GM19463 (cell line): ENCODE measurements at regions not wholly inside any gene's neighbourhood (a gene's known extent, or its start where the extent isn't known, plus 50 kb on each side); places are given as distances from the start of the nearest gene placed in this dataset.
"Not testable (repeated sequence)": the region's sequence is repeated elsewhere in the genome, so short reads cannot be mapped to it uniquely, and the experiment has no call there.

Experiments
- ATAC-seq: cut with Tn5 transposase; IDR thresholded peaks from one replicate; pipeline ENCODE4 v1.9.1; 2021; ENCODE audit warnings: mild to moderate bottlenecking, moderate library complexity; ENCODE audit not compliant: unreplicated experiment

DNA sequence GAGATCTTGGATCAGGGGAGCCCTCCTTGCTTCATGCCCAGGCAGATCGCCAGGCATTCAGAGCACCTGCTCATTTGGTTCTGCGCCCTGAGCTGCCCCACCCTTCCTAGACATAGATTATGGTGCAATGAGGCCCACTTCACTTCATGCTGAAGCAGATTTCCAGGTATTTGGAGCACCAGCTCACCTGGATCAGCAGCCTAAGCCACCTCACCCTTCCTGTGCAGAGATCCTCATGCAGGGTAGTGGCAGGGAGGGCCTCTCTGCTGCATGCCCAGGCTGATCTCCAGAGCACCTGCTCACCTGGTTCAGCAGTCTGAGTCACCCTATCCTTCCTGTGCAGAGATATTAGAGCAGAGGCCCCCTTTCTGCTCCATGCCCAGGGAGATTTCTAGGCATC, 1966.1 kb downstream of the PCDH9 start:
- no peak for ATAC-seq

DNA sequence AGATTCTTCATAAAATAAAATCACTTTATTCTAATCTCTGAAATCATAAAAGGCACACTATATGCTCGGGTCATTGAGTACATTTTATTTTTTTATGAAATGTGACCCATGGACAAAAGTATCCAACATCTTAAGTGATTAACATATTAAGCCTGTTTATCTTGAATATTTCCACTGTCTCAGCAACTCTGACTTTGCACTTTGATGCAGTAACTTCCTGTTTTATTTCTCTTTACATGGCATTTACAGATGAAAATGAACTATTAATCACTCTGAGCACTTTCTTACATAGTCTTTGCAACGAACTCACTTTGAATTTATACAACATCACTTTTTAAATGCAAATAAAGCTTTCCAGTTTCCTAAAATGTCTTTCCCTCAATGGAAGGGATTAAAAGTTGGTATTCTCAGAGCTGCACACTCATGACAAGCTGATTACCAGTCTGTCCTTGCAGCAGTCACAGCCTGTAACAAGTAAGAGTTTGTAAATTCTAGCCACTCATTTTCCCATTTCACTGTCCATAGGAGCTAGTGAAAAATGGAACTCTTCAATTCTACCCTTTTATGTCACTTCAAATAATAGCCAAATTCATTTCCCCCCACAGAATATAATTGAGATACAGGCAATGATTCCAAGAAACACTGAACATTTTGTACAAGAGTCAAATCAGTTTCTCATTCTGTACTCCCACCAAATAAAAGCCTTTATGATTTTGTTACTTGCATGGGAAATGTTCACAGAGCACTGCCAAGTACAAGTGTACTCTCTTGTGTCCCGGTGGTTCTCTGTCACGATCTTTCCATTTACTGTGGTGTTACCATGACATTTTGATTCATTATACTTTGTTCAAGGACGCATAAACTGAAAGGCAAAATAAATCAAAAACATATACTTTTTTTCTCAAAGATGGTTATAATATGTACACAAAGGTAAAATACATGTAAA, 1968.9 kb downstream of the PCDH9 start:
- no peak for ATAC-seq

DNA sequence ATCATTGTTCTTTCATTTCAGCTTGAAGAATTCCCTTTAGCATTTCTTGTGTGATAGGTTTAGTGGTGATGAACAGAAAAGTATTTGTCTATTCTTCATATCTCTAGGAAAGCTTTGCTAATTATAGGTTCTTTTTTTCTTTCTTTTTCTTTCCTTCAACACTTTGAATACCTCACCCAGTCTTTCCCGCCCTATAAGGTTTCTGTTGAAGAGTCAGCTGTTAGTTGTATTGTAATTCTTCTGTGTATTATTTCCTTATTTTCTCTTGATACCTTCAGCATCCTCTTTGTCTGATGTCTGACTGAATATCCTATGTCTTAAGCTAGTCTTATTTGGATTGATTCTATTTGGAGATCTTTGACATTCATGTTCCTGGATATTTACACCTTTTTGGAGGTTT, 1989.4 kb downstream of the PCDH9 start:
- no peak for ATAC-seq

DNA sequence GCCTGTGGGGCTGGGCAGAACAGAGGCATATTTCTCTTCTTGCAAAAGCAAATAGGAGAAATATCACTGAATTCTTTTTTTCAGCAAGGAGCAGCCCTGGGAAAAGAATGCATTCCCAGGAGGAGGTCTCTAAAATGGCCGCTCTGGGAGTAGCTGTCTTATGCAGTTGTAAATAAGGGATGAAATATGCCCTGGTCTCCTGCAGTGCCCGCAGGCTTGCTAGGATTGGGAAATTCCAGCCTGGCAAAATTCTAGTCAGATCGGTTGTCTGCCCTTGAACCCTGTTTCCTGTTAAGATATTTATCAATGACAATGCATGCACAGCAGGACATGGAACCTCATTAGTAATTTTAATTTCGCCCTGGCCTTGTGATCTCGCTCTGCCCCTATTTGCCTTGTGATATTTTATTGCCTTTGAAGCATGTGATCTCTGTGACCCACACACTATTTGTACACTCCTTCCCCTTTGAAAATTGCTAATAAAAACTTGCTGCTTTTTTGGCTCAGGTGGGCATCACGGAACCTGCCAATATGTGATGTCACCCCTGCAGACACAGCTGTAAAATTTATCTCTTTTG, 1993.2 kb downstream of the PCDH9 start:
- ATAC-seq = no peak

- ATAC-seq = no peak
Measured at GRCh38 chr13:65217471-65217995, 2012.6 kb downstream of the PCDH9 start.

DNA sequence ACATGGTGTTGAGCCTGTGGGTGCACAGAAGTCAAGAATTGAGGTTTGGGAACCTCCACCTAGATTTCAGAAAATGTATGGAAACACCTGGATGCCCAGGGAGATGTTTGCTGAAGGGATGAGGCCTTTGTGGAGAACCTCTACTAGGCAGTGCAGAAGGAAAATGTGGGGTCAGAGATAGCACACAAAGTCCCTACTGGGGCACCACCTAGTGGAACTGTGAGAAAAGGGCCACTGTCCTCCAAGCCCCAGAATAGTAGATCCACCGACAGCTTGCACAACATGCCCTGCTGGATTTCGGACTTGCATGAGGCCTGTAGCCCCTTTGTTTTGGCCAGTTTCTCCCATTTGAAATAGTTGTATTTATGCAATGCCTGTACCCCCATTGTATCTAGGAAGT, 2027.3 kb downstream of the PCDH9 start:
- ATAC-seq = not testable (repeated sequence)

GRCh38 chr13:65188721-65189120, 2041.4 kb downstream of the PCDH9 start:
- ATAC-seq = no peak

GRCh38 chr13:65168026-65168425, 2062.1 kb downstream of the PCDH9 start:
- ATAC-seq = no peak

- no peak for ATAC-seq
Measured at GRCh38 chr13:65166675-65167074, 2063.5 kb downstream of the PCDH9 start.

- ATAC-seq = no peak
Measured at GRCh38 chr13:65159803-65160202, 2070.3 kb downstream of the PCDH9 start.

GRCh38 chr13:65155861-65156260, 2074.3 kb downstream of the PCDH9 start:
- ATAC-seq = no peak

DNA sequence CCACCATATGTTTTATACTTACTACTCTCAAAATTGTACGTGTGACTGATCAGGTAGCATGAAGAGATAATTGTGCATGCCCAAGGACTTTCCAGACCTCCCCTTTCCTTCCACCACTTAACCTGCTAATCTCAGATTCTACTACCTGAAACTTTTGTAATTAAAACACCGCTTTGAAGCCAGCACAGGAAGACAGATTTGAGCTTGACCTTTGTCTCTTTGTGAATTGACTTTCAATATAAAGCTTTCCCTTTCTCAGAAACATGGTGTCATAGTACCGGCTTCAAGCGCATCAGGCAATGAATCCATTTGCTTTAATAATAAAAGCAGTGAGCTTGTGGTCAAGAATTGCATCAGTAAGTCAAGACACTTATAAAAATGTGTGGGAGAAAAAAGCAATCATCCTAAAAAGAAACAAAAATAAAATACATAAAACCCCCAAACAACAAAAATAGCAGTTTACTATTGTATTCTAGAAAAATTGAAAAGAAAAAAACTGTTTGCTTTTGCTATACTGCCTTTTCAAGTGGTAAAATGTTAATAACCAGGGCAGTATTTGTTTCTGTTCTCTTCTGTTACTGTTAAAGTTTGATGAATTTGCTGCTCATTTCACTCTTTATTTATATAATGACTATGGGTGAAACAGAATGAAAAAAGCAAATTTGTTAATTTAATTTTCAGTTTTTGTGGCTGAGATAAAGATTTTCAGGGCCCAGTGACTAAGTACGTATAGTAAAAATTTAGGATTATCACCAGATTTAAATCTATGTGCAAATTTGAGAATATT, 2075.3 kb downstream of the PCDH9 start:
- peak; percentile 29 for ATAC-seq

DNA sequence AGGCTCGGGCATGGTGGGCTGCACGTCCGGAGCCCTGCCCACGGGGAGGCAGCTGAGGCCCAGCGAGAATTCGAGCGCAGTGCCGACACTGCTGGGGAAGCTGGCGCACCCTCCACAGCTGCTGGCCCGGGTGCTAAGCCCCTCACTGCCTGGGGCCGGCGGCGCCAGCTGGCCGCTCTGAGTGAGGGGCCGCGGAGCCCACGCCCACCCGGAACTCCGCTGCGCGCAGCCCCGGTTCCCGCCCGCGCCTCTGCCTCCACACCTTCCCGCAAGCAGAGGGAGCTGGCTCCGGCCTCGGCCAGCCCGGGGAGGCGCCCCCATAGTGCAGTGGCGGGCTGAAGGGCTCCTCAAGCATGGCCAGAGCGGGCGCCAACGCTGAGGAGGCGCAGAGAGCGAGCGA, 2080.4 kb downstream of the PCDH9 start:
- ATAC-seq = no peak

GRCh38 chr13:65143920-65144319, 2086.2 kb downstream of the PCDH9 start:
- no peak for ATAC-seq

- ATAC-seq = no peak
Measured at GRCh38 chr13:65133094-65133493, 2097.0 kb downstream of the PCDH9 start.

GRCh38 chr13:65125236-65125635, 2104.9 kb downstream of the PCDH9 start:
- ATAC-seq = no peak

GRCh38 chr13:65112531-65112941, 2117.6 kb downstream of the PCDH9 start:
- no peak for ATAC-seq

- ATAC-seq = no peak
Measured at GRCh38 chr13:65112123-65112522, 2118.0 kb downstream of the PCDH9 start.

GRCh38 chr13:65111223-65111622, 2118.9 kb downstream of the PCDH9 start:
- ATAC-seq = no peak

DNA sequence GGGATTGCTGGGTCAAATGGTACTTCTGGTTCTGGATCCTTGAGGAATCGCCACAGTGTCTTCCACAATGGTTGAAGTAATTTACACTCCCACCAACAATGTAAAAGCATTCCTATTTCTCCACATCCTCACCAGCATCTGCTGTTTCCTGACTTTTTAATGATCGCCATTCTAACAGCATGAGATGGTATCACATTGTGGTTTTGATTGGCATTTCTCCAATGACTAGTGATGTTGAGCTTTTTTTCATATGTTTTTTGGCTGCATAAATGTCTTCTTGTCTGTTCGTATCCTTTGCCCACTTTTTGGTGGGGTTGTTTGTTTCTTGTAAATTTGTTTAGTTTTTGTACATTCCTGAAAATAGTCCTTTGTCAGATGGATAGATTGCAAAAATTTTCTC, 2125.7 kb downstream of the PCDH9 start:
- not testable (repeated sequence) for ATAC-seq

GRCh38 chr13:65103351-65103750, 2126.8 kb downstream of the PCDH9 start:
- ATAC-seq = no peak
